HG02885 (cell line): ENCODE measurements at regions not wholly inside any gene's neighbourhood (a gene's known extent, or its start where the extent isn't known, plus 50 kb on each side); places are given as distances from the start of the nearest gene placed in this dataset.
"Not testable (repeated sequence)": the region's sequence is repeated elsewhere in the genome, so short reads cannot be mapped to it uniquely, and the experiment has no call there.

Experiments used
- ATAC-seq: cut with Tn5 transposase; IDR thresholded peaks from one replicate; pipeline ENCODE4 v1.9.1; 2021; ENCODE audit warnings: mild to moderate bottlenecking; ENCODE audit not compliant: unreplicated experiment, poor library complexity

DNA sequence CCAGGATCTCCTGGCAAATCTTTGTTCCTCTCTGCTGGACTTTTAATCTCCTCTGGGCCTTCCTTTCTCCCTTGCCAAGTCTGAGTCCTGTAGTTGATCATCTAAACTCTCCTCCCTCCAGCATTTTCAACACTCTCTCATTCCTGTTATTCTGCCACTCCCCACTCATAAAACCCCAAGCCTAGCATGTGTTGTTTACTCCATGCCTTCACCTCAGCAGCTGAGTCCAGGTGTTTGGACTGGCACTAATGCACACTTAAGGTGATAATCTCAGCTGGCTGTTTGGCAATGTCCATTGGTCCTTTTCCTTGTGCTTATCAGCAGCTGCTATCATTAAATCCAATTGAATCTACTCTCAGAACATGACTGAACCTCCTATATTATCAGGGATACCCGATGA lies 876.8 kb upstream of the TENM4 start:
- ATAC-seq = no peak

DNA sequence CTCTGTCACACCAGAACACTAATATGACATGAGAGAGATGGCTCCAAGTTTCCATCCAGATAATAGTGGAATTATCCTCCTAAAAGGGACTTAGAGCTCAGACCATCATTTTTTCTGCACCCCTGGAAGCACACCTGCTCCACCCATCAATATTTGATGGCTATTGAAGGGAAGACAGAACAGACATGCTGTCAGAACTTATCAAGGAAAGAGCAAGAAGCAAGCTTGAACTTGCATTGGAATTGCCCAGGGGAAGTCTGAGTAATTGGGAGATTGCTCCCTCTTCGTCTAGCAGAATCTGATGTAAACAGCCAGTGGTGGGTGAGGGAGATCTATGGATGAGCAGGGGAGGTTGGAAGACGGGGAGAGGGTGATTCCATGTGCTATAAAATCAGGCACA lies 874.4 kb upstream of the TENM4 start:
- ATAC-seq = no peak

DNA sequence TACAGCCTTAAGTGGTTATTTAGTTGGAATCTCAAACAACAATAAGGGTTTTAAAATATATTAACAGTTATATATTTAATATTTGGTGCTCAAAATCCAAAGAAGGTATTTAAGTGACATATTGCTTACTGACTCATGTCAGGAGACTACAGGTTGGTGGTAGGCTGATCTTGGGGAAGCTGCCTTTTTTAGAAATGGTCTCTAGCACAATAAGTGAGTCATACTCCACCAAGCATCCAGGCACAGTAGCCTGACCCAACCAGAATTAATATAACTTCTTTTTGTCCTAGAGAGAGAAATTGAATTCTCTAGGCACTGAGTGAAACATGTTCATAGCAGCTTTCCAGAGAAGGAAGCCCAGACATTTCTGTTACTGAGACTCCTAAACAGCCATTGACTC lies 868.5 kb upstream of the TENM4 start:
- no peak for ATAC-seq

DNA sequence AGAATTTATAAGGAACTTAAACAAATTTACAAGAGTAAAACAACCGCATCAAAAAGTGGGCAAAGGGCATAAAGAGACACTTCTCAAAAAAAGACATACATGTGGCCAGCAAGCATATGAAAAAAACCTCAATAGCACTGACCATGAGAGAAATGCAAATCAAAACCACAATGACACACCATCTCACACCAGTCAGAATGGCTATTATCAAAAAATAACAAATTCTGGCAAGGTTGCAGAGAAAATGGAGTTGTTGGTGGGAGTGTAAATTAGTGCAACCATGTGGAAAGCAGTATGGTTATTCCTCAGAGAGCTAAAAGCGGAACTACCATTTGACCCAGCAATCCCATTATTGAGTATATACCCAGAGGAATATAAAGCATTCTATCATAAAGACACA lies 866.8 kb upstream of the TENM4 start:
- no peak for ATAC-seq

DNA sequence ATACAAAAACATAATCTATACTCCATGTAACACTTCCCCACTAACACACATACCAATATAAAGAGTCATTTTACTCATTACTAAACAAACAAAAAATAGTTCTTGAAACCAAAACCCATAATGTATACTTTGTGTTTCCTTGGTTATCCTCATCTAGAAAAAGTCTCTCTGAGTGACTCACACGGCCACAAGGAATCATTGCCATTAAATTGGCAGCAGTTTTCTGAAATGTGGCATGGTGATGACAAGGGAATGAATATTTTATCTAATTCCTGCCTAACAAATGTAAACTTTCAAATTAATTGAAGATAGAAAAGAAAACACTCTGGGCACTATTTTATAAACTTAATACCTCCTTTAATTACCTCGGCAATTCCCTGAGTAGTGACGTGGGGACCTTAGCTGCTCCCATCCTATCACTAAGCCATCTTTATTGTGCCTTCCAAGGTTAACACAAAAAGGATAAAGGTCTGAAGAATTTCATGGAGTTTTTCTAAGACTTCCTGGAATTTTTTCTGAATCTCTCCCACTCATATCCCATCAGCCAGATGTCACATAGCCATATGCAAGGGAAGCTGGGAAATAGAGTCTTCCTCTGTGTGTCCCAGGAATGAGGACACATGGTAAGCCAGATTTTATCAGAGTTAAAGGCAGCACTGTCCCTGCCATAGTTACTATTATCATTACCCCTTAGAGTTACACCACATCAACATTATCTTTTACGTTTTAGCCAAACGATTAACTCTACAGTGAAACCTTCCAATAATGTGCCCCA lies 857.2 kb upstream of the TENM4 start:
- ATAC-seq = no peak

DNA sequence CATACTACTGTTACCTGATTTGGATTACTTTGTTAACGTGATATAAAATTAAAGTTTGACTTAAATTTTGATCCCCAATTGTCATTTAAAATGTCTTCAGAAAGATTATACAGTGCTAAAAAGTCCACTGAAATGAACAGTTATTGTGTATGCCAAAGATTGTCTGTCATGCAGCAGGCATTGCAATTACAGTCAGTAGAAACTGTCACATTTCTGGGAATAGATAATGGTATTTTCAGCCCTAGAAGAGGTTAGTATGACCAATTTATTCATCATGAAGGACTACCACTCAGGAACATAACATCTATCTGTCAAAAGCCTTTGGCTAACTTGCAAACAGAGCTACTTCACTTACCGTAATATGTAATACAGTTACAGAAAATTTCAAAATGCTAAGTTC lies 852.5 kb upstream of the TENM4 start:
- no peak for ATAC-seq

DNA sequence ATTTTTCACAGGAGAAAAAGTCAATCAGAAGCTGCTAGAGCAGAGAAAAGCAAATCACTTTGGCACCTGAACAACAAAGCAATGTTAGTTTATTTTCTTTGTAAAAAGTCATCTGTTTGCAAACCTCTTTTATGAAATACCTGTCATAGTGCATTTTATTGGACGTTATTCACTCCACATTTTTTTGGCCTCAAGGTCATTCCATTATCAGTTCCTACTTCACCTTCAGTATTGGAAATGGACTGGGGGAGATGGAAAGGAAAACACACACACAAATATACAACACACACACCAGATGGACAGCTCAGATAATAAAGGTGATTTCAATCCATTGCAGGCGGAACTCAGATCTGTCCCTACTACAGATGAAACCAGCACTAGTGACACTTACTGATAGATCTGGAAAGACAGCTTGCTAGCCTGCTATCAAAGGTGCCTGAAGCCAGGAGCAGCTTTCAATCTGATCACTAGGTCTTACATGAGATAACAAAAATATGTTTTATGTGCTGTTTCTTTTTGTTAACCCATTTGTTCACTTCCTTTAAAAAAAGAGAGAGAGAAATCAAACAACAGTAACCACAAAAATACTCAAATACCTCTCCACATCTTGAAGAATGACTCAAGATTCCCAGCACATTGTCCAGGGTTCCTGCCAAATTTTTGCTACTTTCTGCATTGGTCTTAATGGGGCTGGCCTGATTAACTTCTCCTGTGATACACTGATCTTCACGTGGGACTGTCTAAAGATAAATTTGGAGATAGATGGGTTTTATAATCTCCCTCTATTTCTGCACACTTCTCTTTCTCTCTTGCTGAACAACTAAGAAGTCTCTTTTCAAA lies 844.3 kb upstream of the TENM4 start:
- no peak for ATAC-seq

DNA sequence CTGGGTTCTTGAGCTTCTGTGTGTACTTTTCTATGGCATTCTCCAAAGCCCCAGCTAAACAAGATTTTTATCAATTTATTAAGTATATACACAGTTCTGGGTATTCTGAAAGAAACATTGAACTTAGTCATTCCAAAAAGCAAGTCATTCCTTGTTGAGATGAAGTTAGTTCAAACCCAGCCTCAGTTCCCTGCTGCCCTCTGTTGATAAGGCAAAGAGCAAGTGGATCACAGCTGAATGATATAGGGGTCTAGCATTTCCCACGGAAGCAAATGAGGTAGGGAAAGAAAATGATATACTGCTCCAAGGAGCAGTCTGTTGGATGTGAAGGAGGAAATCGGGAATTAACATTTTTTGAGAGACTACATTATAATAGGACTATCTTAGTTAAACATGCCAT lies 841.8 kb upstream of the TENM4 start:
- ATAC-seq = no peak

DNA sequence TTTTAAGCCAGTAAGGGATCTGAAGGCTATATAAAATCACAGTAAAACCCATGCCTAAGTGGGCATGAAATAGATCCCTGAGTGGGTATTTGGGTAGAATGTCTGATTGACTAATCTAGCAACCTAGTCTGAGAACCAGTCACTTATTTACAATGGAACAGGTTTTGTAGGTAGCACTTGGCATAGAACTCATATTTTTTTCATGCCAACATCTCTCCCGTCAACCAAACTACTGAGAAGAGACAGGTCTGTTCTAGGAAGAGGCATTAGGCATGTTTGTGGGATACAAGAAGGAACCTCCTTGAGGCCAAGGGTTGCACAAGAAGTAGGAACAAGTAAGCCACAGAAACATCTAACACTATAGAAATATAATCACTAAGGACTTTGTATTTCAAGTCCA lies 840.4 kb upstream of the TENM4 start:
- no peak for ATAC-seq

DNA sequence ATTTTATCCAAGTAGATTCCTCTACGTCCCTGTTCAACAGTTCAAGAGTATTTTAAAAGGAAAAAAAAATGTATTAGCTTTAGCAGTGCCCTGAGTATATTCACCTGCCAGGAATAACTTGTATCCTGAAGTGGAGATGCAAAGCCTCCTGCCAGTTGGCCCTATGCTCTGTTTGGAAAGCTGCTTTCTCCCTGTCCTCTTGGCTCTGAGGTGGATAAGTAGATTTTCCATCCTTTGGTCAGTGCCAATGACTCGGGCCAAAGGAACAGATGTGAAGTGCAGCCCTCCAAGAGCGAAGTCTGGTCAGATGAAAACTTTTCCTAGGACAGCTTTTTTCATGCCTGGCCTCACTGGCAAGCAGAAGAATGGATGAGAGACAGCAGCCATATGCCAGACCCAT lies 839.9 kb upstream of the TENM4 start:
- no peak for ATAC-seq

DNA sequence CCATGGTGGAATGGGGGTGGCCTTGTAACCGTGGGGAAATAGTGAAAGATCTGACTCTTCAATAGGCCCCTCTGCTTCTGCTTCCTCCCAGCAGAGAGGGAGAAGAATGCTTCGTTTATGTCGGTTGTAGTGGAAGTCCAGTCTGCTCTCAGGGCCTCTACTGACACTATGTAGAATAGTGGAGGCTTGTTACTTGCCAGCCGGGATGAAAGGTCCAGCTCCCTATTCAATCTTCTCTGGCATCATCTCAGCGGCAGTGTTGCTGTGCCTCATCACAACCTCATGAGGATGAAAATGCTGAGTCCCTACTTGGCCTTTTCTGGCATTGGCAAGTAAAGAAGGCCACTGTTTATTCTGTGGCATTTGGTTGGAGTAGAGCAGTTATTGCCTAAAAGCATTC lies 820.9 kb upstream of the TENM4 start:
- ATAC-seq = no peak

DNA sequence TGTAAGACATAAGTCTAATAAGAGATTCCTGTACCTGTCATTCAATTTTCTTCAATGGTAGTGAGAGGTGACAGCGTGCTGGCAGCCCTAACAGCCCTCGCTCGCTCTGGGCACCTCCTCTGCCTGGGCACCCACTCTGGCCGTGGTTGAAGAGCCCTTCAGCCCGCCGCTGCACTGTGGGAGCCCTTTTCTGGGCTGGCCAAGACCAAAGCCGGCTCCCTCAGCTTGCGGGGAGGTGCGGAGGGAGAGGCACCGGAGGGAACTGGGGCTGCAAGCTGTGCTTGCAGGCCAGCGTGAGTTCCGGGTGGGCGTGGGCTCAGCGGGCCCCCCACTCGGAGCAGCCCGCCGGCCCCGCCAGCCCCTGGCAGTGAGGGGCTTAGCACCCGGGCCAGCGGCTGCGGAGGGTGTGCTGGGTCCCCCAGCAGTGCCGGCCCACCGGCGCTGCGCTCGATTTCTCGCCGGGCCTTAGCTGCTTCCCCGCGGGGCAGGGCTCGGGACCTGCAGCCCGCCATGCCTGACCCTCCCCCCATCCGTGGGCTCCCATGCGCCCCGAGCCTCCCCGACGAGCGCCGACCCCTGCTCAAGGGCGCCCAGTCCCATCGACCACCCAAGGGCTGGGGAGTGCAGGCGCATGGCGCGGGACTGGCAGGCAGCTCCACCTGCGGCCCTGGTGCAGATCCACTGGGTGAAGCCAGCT lies 816.6 kb upstream of the TENM4 start:
- not testable (repeated sequence) for ATAC-seq

DNA sequence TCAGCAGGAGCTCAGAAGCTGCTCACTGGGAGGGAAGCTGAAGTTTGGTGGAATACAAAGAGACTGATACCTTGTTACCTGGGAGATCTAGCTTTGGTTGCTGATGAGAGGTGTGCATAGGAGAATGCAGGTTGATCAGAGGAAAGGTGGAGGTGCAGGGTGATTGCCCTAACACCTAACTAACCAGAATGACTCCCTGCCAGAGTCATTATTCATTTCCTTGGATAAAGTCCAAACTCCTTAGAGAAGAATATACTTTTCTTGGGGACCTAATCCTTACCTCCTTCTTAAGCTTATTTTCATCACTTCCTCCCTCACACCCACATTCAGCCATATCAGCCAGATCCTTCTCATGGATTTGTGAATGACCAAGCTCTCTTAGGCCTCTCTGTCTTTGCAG lies 814.2 kb upstream of the TENM4 start:
- no peak for ATAC-seq

DNA sequence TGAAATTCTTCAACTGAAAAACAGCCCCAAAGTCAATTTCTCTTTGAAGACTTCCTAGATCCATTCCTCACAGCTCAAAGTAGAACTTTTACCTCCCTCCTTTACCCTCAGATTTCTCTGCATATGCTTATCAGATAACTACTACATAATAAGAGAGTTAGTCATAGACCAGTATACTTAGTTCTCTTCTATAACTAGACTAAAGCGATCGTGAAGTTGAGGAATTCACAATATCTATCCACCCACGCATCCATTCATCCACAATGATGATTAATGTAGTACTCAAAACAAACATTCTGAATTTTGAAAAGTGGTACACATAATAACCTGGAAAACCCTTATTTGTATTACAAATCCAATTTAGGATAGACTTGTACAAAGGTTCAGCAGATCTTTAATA lies 800.9 kb upstream of the TENM4 start:
- no peak for ATAC-seq

DNA sequence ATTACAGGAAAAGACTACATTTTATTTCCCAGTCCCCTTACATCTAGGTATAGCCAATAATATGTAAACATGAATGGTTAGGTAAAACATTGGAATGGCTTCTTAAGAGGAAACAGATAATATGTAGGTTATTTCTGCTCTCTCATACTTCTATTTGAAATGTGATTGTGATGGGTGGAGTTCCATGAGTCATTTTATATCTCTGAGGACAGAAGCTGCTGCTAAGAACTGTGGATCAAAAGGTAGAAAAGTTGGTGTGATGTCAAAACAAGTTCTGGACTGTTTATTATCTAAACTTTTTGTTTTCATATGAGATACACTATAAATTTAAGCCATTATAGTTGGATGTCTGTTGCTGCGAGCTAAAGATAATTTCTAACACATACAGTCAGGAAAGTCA lies 799.4 kb upstream of the TENM4 start:
- no peak for ATAC-seq

DNA sequence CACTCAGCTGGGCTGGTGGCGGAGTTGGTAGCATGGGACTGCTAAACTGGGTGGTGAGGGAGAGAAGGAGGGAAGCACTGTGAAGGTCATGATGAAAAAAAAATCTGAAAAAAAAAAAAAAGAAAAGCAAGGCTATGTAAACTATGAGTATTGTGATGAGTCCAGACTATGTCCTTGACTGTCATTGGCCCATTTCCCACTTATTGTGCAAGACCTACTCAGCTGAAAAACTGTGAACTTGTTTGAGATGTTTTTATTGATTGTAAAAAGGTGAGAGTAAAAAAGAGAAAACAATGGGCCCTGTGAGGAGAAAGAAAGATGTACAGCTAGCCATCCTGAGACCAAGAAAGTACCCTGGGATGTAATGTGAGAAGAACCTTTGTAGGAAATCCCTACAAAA lies 798.4 kb upstream of the TENM4 start:
- no peak for ATAC-seq

DNA sequence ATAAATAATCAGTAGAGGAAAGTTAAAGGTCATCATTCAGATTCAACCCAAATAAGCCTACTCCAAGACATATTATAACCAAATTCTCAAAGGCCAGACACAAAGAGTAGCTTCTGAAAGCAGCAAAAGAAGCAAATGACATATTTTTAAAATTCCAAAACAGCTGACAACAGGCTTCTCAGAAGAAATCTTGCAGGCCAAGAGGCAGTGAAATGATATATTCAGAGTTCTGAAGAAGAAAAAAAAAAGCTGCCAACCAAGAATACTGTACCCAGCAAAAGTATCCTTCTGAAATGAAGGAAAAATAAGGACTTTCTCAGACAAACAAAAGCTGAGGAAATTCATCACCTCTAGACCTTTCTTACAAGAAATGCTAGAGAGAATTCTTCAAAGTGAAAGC lies 787.1 kb upstream of the TENM4 start:
- ATAC-seq = no peak

DNA sequence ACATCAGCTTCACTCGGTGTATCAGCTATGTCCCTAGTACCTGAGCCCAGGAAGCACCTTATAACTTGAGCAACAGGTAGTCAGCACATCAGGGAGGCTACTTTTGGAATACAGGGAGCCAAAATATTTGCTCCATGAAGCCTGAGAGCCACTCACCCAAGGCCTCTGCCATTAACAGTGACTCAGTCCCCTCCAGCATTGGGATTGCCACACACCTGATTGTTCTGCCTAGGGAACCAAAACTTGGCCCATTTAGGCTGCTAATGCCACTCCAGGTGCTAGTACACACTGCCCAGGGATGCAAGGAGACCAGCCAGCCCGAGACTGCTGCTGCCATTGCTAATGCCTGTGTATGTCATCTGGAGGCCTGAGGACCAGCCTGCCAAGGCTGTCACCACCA lies 773.6 kb upstream of the TENM4 start:
- ATAC-seq = no peak

DNA sequence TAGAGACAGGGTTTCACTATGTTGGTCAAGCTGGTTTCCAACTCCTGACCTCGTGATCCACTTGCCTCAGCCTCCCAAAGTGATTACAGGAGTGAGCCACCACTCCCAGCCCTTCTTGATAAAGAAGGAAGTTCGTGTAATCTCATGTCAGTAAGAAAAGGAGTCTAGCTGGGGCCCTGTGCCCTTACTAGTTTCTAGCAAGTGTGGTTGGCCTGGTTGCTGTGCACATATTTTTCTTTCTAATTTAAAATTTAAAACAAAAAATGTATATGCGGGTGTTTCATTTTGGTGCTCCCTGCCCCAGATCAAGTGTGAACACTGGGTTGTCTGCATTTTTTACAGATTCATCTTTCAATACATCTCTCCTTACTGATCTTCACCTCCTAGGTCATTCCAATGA lies 770.8 kb upstream of the TENM4 start:
- ATAC-seq = no peak

DNA sequence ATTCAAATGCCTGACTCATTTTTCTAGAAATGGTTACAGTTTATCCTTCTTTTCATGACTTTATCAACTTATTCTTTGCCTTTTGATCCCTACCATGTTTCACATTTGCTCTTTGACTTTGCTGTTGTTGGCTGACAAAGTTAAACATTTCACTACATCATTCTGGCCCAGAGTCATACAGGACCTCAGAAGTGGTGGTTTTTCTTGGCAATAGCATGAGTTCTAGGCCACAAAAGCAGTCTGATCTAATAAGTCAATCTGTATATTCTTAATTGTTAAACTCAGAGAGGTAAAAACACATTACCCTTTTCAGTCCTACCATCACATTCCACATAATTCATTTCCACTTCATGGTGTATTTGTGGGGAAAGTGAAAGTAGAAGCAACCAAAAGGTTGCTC lies 763.2 kb upstream of the TENM4 start:
- ATAC-seq = no peak

DNA sequence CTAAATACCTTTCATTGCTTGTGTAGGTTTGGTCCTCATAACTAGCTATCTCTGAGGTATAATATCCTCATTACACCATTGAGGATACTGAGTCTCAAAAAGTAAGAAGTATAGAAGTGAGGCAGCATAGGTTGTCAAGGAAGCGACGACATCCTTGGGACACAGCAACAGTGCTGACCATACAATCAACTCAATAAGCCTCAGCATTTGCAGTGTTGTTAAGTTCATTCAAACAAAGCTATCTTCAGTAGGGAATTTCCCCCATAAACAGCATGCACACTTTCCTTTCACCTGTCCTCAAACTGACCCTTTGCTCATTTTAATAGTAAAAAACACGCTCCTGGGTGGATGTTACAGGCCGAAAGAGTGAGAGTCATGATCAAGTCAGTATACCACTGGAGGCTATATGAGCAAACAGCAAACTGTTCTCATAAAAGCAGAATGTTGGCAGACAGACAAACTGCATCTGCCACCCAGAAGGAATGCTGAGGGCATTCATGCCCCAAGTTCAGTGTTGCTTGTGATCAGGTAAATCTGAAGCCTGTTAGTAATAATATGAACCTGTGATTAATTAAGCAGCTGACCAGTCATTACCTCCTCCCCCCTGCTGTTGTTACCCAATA lies 756.2 kb upstream of the TENM4 start:
- ATAC-seq = no peak
